Nephron (organoid): ENCODE measurements at regions not wholly inside any gene's neighbourhood (a gene's known extent, or its start where the extent isn't known, plus 50 kb on each side); places are given as distances from the start of the nearest gene placed in this dataset.
"Not testable (repeated sequence)": the region's sequence is repeated elsewhere in the genome, so short reads cannot be mapped to it uniquely, and the experiment has no call there.

Source experiments
- H3K27ac Mint-ChIP-seq, 3 experiments: 2 replicates each; pipeline ENCODE4 v1.8.0; 2020; ENCODE audit warnings: mixed read lengths in 3 of 3, mild to moderate bottlenecking in 2 of 3, moderate library complexity in 1 of 3
- H3K27me3 Mint-ChIP-seq: 2 replicates; pipeline ENCODE4 v1.8.0; 2021; ENCODE audit warnings: low read depth, mild to moderate bottlenecking, moderate library complexity, mixed read lengths
- H3K36me3 Mint-ChIP-seq: 2 replicates; pipeline ENCODE4 v1.8.0; 2020; ENCODE audit warnings: low read depth, mixed read lengths
- H3K4me1 Mint-ChIP-seq: 2 replicates; pipeline ENCODE4 v1.8.0; 2020; ENCODE audit warnings: mixed read lengths
- H3K4me3 Mint-ChIP-seq, 3 experiments: 2 replicates each; pipeline ENCODE4 v1.8.0; 2020; ENCODE audit warnings: mild to moderate bottlenecking in 3 of 3, mixed read lengths in 3 of 3, moderate library complexity in 2 of 3
- H3K9me3 Mint-ChIP-seq: 2 replicates; pipeline ENCODE4 v1.8.0; 2020; ENCODE audit warnings: mixed read lengths
- CTCF ChIP-seq, 3 experiments: fragments of 200-600 bp; sonication (generic); IDR thresholded peaks; one replicate each; pipeline ENCODE4 v1.5.0; 2021; ENCODE audit warnings: antibody characterized with exemption in 3 of 3; ENCODE audit not compliant: unreplicated experiment in 3 of 3

GRCh38 chr10:62498271-62498670, 124.1 kb downstream of the ZNF365 start:
- Mint-ChIP-seq H3K4me1 (no peaks in the 10 kb centered on the region), H3K36me3 (no peaks in the 10 kb centered on the region), H3K4me3 (no peak overlapping the region), H3K27ac (no peak overlapping the region), H3K27me3 (peaks cover 4% of the 10 kb centered on the region), H3K9me3 (peaks cover 4% of the 10 kb centered on the region)
- no peak for TF ChIP-seq CTCF (IDR thresholded peaks at IDR 0.05; ENCODE audit: unreplicated experiment in 3 of 3)

DNA sequence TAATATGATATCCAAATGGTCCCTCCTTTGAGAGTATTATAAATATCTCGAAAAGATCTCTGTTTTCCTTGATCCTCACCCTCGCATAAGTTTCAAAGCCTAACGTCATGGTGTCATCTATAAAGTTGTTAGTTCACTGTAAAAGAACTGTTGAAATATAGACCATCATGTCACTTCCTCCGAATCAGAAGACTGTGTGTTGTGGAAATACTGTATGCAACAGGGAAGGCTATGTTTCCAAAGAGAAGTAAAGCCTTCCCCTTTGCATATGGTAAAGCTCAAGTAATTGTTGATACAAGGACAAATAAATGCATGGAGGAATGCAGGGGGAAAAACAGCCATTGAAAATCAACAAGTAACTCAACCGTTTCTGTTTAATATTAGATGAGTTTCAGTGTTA, 125.9 kb downstream of the ZNF365 start:
- not testable (repeated sequence) for H3K4me1 Mint-ChIP-seq, H3K27ac Mint-ChIP-seq, H3K4me3 Mint-ChIP-seq, H3K27me3 Mint-ChIP-seq, H3K36me3 Mint-ChIP-seq, H3K9me3 Mint-ChIP-seq

DNA sequence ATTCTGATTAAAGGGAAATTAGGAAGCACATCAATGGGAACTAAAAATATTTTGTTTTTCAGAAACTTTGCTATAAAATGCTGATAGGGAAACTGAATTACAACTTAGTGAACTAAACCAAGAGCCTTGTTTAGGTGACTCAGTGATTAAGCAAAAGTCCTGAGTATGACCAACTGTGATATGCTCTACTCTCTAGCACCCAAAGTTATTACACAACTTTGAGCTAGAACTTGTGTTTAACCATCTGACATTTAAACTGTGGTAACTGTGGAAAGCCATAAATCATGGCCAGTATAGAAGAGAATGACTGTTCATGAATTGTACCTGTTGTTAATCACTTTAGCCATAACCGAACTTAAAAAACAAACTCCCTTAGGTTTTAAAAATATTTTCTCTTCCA, 127.4 kb downstream of the ZNF365 start:
- no peaks in the 10 kb centered on the region for H3K36me3 Mint-ChIP-seq
- TF ChIP-seq CTCF (IDR thresholded peaks at IDR 0.05; ENCODE audit: unreplicated experiment in 3 of 3): no peak
- H3K27ac Mint-ChIP-seq: no peak overlapping the region
- H3K4me1 Mint-ChIP-seq: no peaks in the 10 kb centered on the region
- peaks cover 4% of the 10 kb centered on the region for H3K9me3 Mint-ChIP-seq
- H3K4me3 Mint-ChIP-seq: no peak overlapping the region
- H3K27me3 Mint-ChIP-seq: peaks cover 4% of the 10 kb centered on the region

DNA sequence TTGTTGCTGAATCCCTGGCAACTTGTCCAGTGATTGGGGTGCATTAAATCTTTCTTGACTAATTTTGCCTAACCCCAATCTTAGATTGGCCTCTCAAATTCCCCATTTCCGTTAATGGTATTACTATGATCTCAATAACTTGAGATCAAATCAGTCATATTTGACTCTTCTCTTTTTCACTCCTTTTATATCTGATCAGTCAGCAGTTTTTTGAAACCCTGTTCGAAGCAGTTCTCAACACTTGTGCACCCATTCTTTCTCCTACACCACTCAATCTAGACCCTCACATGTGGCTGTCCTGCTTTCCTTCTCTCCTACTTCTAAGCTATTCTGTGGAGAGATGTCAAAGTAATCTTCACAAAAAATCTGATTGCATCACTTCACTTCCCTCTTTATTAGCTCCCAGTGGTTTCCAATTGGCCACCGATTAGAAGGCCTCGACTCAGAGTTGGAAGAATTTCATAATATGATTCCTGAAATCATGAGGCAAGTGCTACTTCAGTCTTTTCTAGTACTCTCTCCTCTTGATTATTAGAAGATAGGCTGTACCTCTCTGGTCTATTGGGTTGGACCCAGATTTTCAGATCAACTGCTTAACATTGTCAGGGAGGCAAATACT, 128.9 kb downstream of the ZNF365 start:
- H3K4me1 Mint-ChIP-seq: no peaks in the 10 kb centered on the region
- TF ChIP-seq CTCF (IDR thresholded peaks at IDR 0.05; ENCODE audit: unreplicated experiment in 3 of 3): no peak
- H3K9me3 Mint-ChIP-seq: peaks cover 4% of the 10 kb centered on the region
- H3K4me3 Mint-ChIP-seq: no peak overlapping the region
- H3K27me3 Mint-ChIP-seq: peaks cover 4% of the 10 kb centered on the region
- no peaks in the 10 kb centered on the region for H3K36me3 Mint-ChIP-seq
- H3K27ac Mint-ChIP-seq: no peak overlapping the region

DNA sequence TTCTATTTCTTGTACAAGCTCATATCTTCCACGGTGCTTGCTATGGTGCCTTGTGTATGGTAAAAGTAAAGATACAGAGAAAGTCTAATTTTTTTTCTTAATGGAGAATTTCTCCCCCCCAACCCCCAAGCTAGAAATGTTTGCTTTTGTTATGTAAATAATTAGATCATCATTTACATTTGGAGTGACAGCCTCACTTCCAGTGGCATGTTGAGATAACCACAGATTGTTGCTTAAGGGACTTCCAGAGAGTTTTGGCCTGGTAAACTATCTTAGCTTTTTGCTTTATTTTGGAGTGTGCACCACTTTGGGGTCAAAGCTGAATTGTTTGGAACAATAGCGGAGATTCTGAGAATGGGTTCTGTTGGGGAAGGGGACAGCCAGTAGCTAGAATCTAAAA, 129.7 kb downstream of the ZNF365 start:
- Mint-ChIP-seq H3K27me3 (peaks cover 4% of the 10 kb centered on the region), H3K27ac (no peak overlapping the region), H3K4me1 (no peaks in the 10 kb centered on the region), H3K4me3 (no peak overlapping the region), H3K9me3 (peaks cover 4% of the 10 kb centered on the region), H3K36me3 (no peaks in the 10 kb centered on the region)
- no peak for TF ChIP-seq CTCF (IDR thresholded peaks at IDR 0.05; ENCODE audit: unreplicated experiment in 3 of 3)

GRCh38 chr10:62506371-62506770, 132.2 kb downstream of the ZNF365 start:
- Mint-ChIP-seq H3K36me3 (no peaks in the 10 kb centered on the region), H3K27me3 (no peaks in the 10 kb centered on the region), H3K4me3 (no peak overlapping the region), H3K4me1 (no peaks in the 10 kb centered on the region), H3K9me3 (no peaks in the 10 kb centered on the region), H3K27ac (no peak overlapping the region)
- no peak for TF ChIP-seq CTCF (IDR thresholded peaks at IDR 0.05; ENCODE audit: unreplicated experiment in 3 of 3)
